SH-SY5Y (cell line): ENCODE measurements at regions not wholly inside any gene's neighbourhood (a gene's known extent, or its start where the extent isn't known, plus 50 kb on each side); places are given as distances from the start of the nearest gene placed in this dataset.

Experiments
- GATA2 ChIP-seq: IDR thresholded peaks from 2 replicates; pipeline ENCODE4 v1.6.1; 2011; ENCODE audit warnings: mild to moderate bottlenecking, low read depth, low read length
- GATA3 ChIP-seq: IDR thresholded peaks from 2 replicates; pipeline ENCODE4 v1.6.1; 2011; ENCODE audit warnings: low read depth, mild to moderate bottlenecking, low read length, moderate library complexity

DNA sequence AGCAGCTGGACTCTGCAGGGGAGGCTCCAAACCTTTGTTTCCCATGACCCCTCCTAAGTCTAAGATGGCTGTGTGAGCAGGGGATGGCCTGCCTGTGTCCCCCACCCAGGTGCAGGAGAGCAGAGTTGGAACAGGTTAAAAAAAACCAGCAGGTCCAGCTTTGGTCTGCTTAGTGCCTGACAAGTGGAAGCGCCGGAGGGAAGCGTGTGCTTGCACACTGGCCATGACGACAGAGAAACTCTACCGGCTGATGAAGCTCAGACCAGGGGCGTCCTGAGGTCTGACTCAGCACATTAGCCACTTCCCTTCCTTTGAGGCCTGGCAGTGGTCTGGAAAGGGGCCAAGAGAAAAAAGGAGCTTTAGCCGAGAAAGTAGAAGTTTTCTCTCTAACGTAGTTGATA lies 280.1 kb downstream of the VRK1 start:
- TF ChIP-seq GATA2, result no peak
- no peak for TF ChIP-seq GATA3
